ENCODE measurements at regions not wholly inside any gene's neighbourhood (a gene's known extent, or its start where the extent isn't known, plus 50 kb on each side); places are given as distances from the start of the nearest gene placed in this dataset.

- H3K9me3 ChIP-seq = no peaks in the 10 kb centered on the region
- no peak overlapping the region for H3K4me3 Mint-ChIP-seq (ENCODE audit: unreplicated experiment)
- H3K4me1 ChIP-seq = no peaks in the 10 kb centered on the region
- CTCF ChIA-PET = no interaction called here
- DNase-seq = peak in 1 of 2 experiments; percentile 22
- TF ChIP-seq CTCF (IDR thresholded peaks at IDR 0.05; ENCODE audit: insufficient read depth in 1 of 2, low read depth in 1 of 2, low read length in 1 of 2, severe bottlenecking in 1 of 2, unreplicated experiment in 1 of 2) = no peak
- H3K36me3 ChIP-seq (ENCODE audit: control insufficient read depth, insufficient read depth, low read length) = no peaks in the 10 kb centered on the region
- H3K4me1 Mint-ChIP-seq (ENCODE audit: low read depth, unreplicated experiment) = no peaks in the 10 kb centered on the region
- no TSS peak for BruUV-seq (replicated peaks)
- H3K27me3 Mint-ChIP-seq (ENCODE audit: insufficient read depth, unreplicated experiment) = peaks cover 10% of the 10 kb centered on the region
- no peaks in the 10 kb centered on the region for H3K36me3 Mint-ChIP-seq (ENCODE audit: insufficient read depth, unreplicated experiment)
- no peak overlapping the region for H3K27ac Mint-ChIP-seq (ENCODE audit: unreplicated experiment)
- no peaks in the 10 kb centered on the region for H3K9me3 Mint-ChIP-seq (ENCODE audit: unreplicated experiment)
- POLR2A ChIA-PET = no interaction called here
- H3K4me3 ChIP-seq (ENCODE audit: low read depth, low read length) = no peak overlapping the region
- intact Hi-C loops (cut with micrococcal nuclease; ENCODE audit: unreplicated experiment) = no loop called here
- H3K27me3 ChIP-seq (replicated peaks; ENCODE audit: control insufficient read depth, insufficient read depth, low read length) = no peaks in the 10 kb centered on the region
Measured at GRCh38 chr16:86061721-86062120, 162.8 kb downstream of the IRF8 start.

- no peak for TF ChIP-seq CTCF (IDR thresholded peaks at IDR 0.05; ENCODE audit: insufficient read depth in 1 of 2, low read depth in 1 of 2, low read length in 1 of 2, severe bottlenecking in 1 of 2, unreplicated experiment in 1 of 2)
- H3K36me3 ChIP-seq (ENCODE audit: control insufficient read depth, insufficient read depth, low read length) = no peaks in the 10 kb centered on the region
- Mint-ChIP-seq H3K27me3 (ENCODE audit: insufficient read depth, unreplicated experiment) (peaks cover 10% of the 10 kb centered on the region), H3K27ac (ENCODE audit: unreplicated experiment) (no peak overlapping the region), H3K36me3 (ENCODE audit: insufficient read depth, unreplicated experiment) (no peaks in the 10 kb centered on the region), H3K4me3 (ENCODE audit: unreplicated experiment) (no peak overlapping the region), H3K4me1 (ENCODE audit: low read depth, unreplicated experiment) (no peaks in the 10 kb centered on the region), H3K9me3 (ENCODE audit: unreplicated experiment) (no peaks in the 10 kb centered on the region)
- BruUV-seq (replicated peaks) = no TSS peak
- intact Hi-C loops (cut with micrococcal nuclease; ENCODE audit: unreplicated experiment) = no loop called here
- no peaks in the 10 kb centered on the region for H3K4me1 ChIP-seq
- CTCF ChIA-PET = no interaction called here
- no peaks in the 10 kb centered on the region for H3K27me3 ChIP-seq (replicated peaks; ENCODE audit: control insufficient read depth, insufficient read depth, low read length)
- H3K9me3 ChIP-seq = no peaks in the 10 kb centered on the region
- DNase-seq = no peak
- no peak overlapping the region for H3K4me3 ChIP-seq (ENCODE audit: low read depth, low read length)
- POLR2A ChIA-PET = no interaction called here
Measured at GRCh38 chr16:86062271-86062965, 163.5 kb downstream of the IRF8 start.

- Mint-ChIP-seq H3K4me3 (ENCODE audit: unreplicated experiment) (no peak overlapping the region), H3K27ac (ENCODE audit: unreplicated experiment) (peak overlapping the region; percentile 30), H3K36me3 (ENCODE audit: insufficient read depth, unreplicated experiment) (no peaks in the 10 kb centered on the region), H3K9me3 (ENCODE audit: unreplicated experiment) (no peaks in the 10 kb centered on the region), H3K27me3 (ENCODE audit: insufficient read depth, unreplicated experiment) (peaks cover 8% of the 10 kb centered on the region), H3K4me1 (ENCODE audit: low read depth, unreplicated experiment) (no peaks in the 10 kb centered on the region)
- ChIA-PET CTCF (interaction anchor here (0.7 kb wide), 1 partner anchor 154 kb away, joined by 4 read pairs; no protein-coding TSS in a partner anchor), POLR2A (no interaction called here)
- no peak overlapping the region for H3K4me3 ChIP-seq (ENCODE audit: low read depth, low read length)
- peak in 1 of 2 experiments; percentile 35 for DNase-seq
- intact Hi-C loops (cut with micrococcal nuclease; ENCODE audit: unreplicated experiment) = no loop called here
- H3K36me3 ChIP-seq (ENCODE audit: control insufficient read depth, insufficient read depth, low read length) = no peaks in the 10 kb centered on the region
- H3K27me3 ChIP-seq (replicated peaks; ENCODE audit: control insufficient read depth, insufficient read depth, low read length) = no peaks in the 10 kb centered on the region
- no peak for TF ChIP-seq CTCF (IDR thresholded peaks at IDR 0.05; ENCODE audit: insufficient read depth in 1 of 2, low read depth in 1 of 2, low read length in 1 of 2, severe bottlenecking in 1 of 2, unreplicated experiment in 1 of 2)
- H3K4me1 ChIP-seq = no peaks in the 10 kb centered on the region
- no TSS peak for BruUV-seq (replicated peaks)
- no peaks in the 10 kb centered on the region for H3K9me3 ChIP-seq
Measured at GRCh38 chr16:86063760-86064405, 164.9 kb downstream of the IRF8 start.
